ENCODE measurements at regions not wholly inside any gene's neighbourhood (a gene's known extent, or its start where the extent isn't known, plus 50 kb on each side); places are given as distances from the start of the nearest gene placed in this dataset.

DNA sequence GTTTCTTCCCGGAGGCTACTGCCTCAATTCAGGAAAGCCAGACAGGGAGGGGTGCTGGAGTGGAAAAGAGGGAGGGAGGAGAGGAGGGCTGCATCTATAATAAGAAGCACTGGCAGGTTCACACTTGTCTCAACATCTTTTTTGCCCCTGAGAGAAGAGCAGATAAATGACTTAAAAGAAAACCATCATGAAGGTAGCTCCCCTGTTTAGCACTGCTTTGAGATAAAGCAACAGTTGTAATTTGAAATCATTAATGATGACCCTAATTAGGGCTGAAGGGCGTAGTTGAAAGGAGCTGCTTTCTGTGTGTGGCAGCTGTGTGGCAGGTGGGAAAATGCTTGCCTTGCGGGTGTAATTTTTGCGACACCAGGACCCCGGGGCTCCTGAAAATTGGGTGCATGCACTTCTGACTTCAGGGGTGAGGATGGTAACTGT lies 222.8 kb upstream of the IL12A start:
- TF ChIP-seq, protein P1, sequence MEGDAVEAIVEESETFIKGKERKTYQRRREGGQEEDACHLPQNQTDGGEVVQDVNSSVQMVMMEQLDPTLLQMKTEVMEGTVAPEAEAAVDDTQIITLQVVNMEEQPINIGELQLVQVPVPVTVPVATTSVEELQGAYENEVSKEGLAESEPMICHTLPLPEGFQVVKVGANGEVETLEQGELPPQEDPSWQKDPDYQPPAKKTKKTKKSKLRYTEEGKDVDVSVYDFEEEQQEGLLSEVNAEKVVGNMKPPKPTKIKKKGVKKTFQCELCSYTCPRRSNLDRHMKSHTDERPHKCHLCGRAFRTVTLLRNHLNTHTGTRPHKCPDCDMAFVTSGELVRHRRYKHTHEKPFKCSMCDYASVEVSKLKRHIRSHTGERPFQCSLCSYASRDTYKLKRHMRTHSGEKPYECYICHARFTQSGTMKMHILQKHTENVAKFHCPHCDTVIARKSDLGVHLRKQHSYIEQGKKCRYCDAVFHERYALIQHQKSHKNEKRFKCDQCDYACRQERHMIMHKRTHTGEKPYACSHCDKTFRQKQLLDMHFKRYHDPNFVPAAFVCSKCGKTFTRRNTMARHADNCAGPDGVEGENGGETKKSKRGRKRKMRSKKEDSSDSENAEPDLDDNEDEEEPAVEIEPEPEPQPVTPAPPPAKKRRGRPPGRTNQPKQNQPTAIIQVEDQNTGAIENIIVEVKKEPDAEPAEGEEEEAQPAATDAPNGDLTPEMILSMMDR (conservative IDR thresholded peaks at IDR 0.05; ENCODE audit: low read depth in 2 of 2) = no peak
- no peak for TF ChIP-seq CREB1 (CRISPR knock-in tag; IDR thresholded peaks at IDR 0.05; ENCODE audit: low read depth)
- TF ChIP-seq, protein P2, sequence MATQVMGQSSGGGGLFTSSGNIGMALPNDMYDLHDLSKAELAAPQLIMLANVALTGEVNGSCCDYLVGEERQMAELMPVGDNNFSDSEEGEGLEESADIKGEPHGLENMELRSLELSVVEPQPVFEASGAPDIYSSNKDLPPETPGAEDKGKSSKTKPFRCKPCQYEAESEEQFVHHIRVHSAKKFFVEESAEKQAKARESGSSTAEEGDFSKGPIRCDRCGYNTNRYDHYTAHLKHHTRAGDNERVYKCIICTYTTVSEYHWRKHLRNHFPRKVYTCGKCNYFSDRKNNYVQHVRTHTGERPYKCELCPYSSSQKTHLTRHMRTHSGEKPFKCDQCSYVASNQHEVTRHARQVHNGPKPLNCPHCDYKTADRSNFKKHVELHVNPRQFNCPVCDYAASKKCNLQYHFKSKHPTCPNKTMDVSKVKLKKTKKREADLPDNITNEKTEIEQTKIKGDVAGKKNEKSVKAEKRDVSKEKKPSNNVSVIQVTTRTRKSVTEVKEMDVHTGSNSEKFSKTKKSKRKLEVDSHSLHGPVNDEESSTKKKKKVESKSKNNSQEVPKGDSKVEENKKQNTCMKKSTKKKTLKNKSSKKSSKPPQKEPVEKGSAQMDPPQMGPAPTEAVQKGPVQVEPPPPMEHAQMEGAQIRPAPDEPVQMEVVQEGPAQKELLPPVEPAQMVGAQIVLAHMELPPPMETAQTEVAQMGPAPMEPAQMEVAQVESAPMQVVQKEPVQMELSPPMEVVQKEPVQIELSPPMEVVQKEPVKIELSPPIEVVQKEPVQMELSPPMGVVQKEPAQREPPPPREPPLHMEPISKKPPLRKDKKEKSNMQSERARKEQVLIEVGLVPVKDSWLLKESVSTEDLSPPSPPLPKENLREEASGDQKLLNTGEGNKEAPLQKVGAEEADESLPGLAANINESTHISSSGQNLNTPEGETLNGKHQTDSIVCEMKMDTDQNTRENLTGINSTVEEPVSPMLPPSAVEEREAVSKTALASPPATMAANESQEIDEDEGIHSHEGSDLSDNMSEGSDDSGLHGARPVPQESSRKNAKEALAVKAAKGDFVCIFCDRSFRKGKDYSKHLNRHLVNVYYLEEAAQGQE (IDR thresholded peaks at IDR 0.05; ENCODE audit: unreplicated experiment) = no peak
- no peak for TF ChIP-seq EZH2 (IDR thresholded peaks at IDR 0.05; ENCODE audit: low read depth, unreplicated experiment)
